HG03095 (cell line): ENCODE measurements at regions not wholly inside any gene's neighbourhood (a gene's known extent, or its start where the extent isn't known, plus 50 kb on each side); places are given as distances from the start of the nearest gene placed in this dataset.
"Not testable (repeated sequence)": the region's sequence is repeated elsewhere in the genome, so short reads cannot be mapped to it uniquely, and the experiment has no call there.

ENCODE experiments used
- ATAC-seq: cut with Tn5 transposase; IDR thresholded peaks from one replicate; pipeline ENCODE4 v1.9.1; 2021; ENCODE audit warnings: moderate library complexity; ENCODE audit not compliant: unreplicated experiment

- no peak for ATAC-seq
These were observed 878.9 kb downstream of the TYW1 start for GRCh38 chr7:67875558-67875957.

GRCh38 chr7:67878808-67879207 is 882.2 kb downstream of the TYW1 start:
- ATAC-seq = no peak

DNA sequence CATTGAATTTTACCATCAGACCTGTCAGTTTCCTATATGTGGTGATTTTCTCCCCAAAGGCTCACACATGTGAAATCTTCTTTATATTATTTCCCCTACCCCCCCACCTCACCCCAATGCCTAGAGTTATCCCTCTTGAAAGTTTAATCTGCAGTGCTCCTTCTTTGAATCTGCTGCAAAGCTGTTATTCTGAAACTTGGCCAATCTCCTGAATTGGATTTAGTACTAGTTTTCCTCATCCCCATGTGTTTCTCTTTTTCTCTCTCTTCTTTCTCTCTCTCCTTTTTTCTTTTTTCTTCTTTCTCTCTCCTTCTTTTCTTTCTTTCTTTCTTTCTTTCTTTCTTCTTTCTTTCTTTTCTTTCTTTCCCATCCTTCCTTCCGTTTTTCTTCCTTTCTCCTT is 886.2 kb downstream of the TYW1 start:
- ATAC-seq = no peak

DNA sequence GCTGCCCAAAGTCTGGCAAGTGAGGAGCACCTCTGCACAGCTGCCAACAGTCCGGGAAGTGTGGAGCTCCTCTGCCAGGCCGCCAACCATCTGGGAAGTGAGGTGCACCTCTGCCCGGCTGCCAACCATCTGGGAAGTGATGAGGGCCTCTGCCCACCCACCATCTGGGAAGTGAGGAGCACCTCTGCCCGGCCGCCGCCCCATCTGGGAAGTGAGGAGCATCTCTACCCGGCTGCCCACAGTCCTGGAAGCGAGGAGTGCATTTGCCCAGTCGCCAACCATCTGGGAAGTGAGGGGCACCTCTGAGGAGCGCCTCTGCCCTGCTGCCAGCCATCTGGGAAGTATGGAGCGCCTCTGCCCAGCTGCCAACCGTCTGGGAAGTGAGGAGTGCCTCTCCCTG is 893.7 kb downstream of the TYW1 start:
- ATAC-seq = no peak

DNA sequence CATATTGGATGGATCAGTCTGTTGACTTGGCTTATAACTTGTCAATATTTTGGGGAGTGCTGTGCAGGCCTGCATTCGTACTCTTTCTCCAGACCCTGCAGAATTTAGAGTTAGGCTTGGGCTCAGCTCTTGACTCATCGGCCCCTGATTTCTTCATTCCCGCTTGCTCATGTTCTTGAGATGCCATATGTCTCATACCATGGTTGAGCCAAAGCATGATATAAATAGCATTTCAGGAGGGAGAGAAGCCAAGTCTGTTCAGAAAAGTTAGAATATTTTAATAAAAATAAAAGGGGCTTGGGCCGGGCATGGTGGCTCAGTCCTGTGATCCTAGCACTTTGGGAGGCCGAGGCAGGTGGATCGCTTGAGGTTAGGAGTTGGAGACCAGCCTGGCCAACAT is 898.1 kb downstream of the TYW1 start:
- ATAC-seq = no peak

GRCh38 chr7:67896721-67897120 is 900.1 kb downstream of the TYW1 start:
- no peak for ATAC-seq

DNA sequence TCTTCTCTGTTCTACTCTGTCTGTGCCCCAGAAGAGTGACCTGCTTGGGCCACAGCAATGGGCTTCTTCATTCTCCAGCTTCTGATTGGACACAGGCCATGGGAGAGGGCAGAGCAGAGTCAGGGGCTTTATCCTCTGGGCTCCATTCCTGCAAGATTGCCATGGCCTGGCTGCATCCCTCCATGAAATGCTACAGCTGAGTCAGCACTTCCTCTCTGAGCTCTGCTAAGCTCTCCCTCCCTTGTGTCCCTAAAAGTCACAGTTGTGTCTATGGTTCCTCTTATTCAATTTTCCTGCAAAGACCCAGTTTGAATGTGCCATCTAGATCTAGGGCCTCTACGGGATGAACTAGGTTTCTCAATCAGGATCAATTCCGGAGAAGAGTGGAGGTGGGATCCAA is 903.8 kb downstream of the TYW1 start:
- ATAC-seq = no peak

DNA sequence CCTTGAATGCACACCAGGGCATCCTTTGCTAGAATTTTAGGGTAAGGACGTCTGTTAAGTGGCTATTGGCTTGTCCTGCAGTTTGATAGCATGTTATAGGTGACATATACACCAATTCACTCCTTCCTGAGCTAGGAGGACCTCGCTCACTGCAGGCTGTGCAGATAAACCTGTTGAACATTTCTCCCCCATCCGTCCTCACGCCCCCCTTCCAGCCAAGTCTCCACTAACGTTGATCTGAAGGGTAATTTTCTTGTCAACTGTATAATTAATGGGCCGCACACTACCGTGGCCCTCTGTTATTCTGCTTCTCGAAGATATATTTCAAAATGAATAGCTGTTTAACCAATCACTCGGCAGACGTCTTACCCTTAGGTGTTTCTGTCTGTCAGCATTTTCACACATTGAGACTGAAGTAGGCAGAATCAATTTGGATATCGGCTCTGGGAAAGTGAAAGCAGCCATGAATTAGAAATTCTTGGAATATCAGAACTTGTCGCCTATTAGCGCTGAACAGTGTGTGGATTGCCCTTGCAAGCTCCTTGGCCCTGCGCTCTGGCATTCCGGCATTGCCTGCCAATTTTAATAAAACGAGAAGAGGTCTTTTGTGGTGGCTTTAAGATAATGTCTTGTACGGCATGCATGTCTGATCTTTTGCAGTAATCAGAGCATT is 905.3 kb downstream of the TYW1 start:
- no peak for ATAC-seq

DNA sequence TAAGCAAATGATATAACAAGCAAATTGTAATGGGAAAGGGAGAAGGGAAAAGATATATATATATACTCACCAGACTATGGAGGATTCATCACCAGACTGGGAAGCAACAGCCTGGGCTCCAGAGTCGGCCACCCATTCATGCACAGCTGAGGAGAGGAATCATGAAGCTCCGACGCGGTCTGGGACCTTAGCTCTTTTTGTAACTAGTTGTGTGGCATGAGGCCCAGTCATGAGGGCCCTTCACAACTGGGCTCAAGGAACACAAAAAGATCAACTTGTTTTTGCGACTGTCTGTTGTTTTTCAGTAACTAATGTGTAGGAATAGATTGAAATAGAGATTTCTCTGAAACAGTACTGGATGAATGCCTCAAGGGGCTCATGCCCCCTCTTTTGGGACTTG is 911.2 kb downstream of the TYW1 start:
- no peak for ATAC-seq

DNA sequence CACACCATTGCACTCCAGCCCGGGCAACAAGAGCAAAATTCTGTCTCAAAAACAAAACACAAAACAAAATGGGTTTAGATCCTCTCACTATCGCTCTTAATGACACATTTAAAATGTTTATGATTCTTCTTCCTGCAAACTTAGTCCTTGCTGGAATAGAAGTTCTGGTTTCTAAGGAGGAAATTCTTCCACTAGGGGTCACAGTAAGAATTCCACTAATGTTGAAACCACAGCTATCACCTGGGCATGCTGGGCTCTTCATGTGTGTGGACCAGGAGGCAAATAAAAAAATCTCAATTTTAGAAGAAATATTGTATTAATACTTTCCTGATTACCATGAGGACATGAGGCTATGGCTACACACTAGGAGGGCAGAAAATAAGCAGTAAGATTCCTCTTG is 915.8 kb downstream of the TYW1 start:
- no peak for ATAC-seq

- no peak for ATAC-seq
These were observed 917.0 kb downstream of the TYW1 start for GRCh38 chr7:67913604-67914003.

DNA sequence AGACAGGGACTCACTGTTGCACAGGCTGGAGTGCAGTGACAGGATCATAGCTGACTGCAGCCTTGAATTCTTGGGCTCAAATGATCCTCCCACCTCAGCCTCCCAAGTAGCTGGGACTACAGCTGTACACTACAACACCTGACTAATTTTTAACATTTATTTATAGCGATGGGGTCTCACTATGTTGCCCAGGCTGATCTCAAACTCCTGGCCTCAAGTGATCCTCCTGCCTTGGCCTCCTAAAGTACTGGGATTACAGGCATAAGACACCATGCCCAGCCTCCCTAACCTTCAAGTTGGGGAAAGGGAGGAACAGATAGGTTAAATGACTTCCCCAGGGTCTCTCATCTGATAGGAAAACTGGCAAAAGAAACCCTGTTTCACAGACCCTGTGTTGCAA is 919.5 kb downstream of the TYW1 start:
- ATAC-seq = not testable (repeated sequence)

DNA sequence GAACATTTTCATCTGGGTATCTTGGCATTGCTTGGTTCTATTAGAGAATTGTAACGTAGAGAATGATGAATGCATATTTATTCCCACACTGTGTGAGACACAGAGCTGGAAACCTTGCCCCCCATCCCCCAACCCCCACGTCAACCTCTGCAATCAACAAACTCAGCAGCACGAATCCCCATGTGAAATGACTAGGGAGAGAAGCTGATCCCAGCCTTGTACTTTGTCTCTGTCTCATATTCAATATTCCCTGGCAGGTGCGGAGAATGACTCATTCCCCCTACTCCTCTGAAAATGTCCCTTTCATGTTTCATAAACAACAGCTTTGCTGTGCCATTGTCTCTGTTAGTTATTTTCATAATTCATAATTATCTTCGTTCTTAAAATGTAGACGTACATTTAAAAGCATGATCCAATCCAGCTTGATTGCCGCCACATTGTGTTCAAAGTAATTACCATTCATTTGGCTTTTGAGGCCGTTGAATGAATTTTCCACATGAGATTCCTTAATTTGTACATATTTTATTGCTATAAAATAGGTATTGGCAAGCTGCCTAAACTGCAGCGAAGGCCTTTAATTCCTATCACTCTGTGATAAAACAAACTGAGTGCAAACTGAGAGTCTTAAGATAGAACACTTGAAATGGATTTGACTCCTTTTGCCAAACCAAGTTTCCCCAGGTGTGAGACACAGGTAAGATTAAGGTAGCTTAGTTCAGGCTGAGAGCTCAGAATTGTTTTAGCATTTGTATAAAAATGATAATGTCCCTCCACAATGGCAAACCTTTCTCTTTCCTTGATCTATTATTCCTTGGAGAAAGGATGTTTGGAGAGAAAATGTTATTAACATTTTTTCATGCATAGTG is 920.2 kb downstream of the TYW1 start:
- no peak for ATAC-seq

- no peak for ATAC-seq
These were observed 920.8 kb downstream of the TYW1 start for GRCh38 chr7:67917437-67917755.

DNA sequence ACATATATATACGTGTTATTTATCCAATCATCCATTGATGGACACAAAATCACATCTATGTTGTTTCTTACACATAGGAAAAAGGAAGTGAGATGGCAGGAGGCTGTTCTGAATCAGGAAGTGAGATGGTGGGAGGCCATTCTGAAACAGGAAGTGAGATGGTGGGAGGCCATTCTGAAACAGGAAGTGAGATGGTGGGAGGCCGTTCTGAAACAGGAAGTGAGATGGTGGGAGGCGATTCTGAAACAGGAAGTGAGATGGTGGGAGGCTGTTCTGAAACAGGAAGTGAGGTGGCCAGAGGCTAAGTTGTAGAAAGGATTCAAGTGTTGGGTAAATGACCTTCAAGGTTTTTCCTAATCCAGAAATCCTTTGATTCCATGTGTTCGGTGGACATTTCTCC is 921.5 kb downstream of the TYW1 start:
- ATAC-seq = no peak

- ATAC-seq = no peak
These were observed 926.7 kb downstream of the TYW1 start for GRCh38 chr7:67923286-67923685.

GRCh38 chr7:67928141-67928540 is 931.5 kb downstream of the TYW1 start:
- ATAC-seq = no peak

GRCh38 chr7:67936447-67936846 is 939.8 kb downstream of the TYW1 start:
- ATAC-seq = not testable (repeated sequence)

DNA sequence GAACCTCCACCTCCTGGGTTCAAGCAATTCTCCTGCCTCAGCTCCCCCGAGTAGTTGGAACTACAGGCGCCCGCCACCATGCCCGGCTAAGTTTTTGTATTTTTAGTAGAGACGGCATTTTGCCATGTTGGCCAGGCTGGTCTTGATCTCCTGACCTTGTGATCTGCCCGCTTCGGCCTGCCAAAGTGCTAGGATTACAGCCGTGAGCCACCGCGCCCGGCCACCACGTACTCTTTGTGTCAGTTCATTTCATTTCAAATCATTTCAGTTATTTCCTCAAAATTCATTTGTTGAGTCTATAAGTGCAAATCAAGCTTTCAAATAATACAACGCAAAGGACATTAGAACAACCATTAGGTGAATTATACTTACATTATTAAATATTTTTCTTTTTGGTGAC is 943.8 kb downstream of the TYW1 start:
- no peak for ATAC-seq

- no peak for ATAC-seq
These were observed 950.6 kb downstream of the TYW1 start for GRCh38 chr7:67947191-67947590.

DNA sequence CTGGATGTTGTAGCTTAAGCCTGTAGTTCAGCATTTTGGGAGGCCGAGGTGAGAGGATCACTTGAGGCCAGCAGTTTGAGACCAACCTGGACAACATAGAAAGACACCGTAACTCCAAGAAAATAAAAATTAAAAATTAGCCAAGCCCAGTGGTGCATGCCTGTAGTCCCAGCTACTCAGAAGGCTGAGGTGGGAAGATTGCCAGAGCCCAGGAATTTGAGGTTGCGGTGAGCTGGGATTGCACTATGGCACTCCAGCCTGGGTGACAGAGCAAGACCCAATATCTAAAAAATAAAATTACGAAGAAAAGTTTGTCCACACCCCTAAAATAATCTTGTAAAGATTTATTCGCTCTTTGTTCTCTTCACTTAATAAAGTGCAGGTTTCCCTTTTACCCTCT is 951.0 kb downstream of the TYW1 start:
- no peak for ATAC-seq

GRCh38 chr7:67950321-67951083 is 953.9 kb downstream of the TYW1 start:
- ATAC-seq = no peak
